Choroid plexus epithelial cell (primary cell): ENCODE measurements at regions not wholly inside any gene's neighbourhood (a gene's known extent, or its start where the extent isn't known, plus 50 kb on each side); places are given as distances from the start of the nearest gene placed in this dataset.

Experiments used
- DNase-seq: peaks from one replicate; pipeline ENCODE4 v3.0.0-alpha.2; 2010; ENCODE audit warnings: low read depth
- H3K4me3 ChIP-seq: 2 replicates; pipeline ENCODE4 v1.5.1; 2011; ENCODE audit warnings: low read depth, mild to moderate bottlenecking, control low read depth, low read length, moderate library complexity
- CTCF ChIP-seq: conservative IDR thresholded peaks from 2 replicates; pipeline ENCODE4 v1.5.1; 2011; ENCODE audit warnings: low read depth, mild to moderate bottlenecking, control low read depth, inconsistent platforms, low read length, moderate library complexity

- H3K4me3 ChIP-seq = no peak overlapping the region
- DNase-seq = no peak
- no peak for TF ChIP-seq CTCF
Measured at GRCh38 chr4:140211161-140211560, 57.2 kb upstream of the MAML3 start.

- DNase-seq = no peak
- TF ChIP-seq CTCF = no peak
- H3K4me3 ChIP-seq = no peak overlapping the region
Measured at GRCh38 chr4:140208921-140209320, 54.9 kb upstream of the MAML3 start.
